Sigmoid colon (tissue), 4 donors: ENCODE measurements at regions not wholly inside any gene's neighbourhood (a gene's known extent, or its start where the extent isn't known, plus 50 kb on each side); places are given as distances from the start of the nearest gene placed in this dataset.

Experiments used
- EP300 ChIP-seq, 4 donors: sonication (generic); formaldehyde crosslinking; IDR thresholded peaks; one replicate each; pipeline ENCODE4 v1.6.1; 2017; ENCODE audit warnings: antibody characterized with exemption in 4 of 4
- POLR2A ChIP-seq, 2 donors: fragments of 450-650 bp; IDR thresholded peaks; one replicate each; pipeline ENCODE4 v1.6.1; 2016; ENCODE audit warnings: antibody characterized with exemption in 2 of 2, mild to moderate bottlenecking in 2 of 2, moderate library complexity in 2 of 2
- POLR2AphosphoS5 ChIP-seq, 4 donors: sonication (generic); formaldehyde crosslinking; IDR thresholded peaks; one replicate each; pipeline ENCODE4 v1.6.1; 2017; ENCODE audit warnings: antibody characterized with exemption in 4 of 4
- TF ChIP-seq, protein P1 (sequence below), 4 experiments: fragments of 450-650 bp in 3 of 4; fragments of 200-600 bp in 1 of 4; IDR thresholded peaks; one replicate each; pipeline ENCODE4 v1.5.1; 2016 to 2019; ENCODE audit warnings: antibody characterized with exemption in 4 of 4, mild to moderate bottlenecking in 3 of 4, moderate library complexity in 2 of 4

DNA sequence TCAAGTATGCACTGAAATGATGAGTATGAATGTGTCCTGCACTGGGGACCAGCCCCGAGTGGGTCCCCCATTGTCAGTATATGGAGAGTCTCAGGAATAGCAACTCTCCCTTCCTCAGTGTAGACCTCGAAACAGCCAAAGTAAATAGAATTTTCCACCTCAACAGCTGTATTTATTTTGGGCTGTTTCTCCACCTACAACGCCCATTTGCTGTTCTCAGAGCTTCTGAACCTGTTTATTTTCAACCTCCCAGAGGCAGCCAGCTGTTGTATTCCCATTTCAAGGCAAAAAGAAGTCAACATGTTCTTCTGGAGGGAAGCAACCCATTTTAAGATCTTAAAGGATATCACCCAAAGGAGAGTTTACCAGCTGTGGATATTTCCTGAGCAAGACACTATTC, 59.6 kb upstream of the BICC1 start:
- TF ChIP-seq, protein P1, sequence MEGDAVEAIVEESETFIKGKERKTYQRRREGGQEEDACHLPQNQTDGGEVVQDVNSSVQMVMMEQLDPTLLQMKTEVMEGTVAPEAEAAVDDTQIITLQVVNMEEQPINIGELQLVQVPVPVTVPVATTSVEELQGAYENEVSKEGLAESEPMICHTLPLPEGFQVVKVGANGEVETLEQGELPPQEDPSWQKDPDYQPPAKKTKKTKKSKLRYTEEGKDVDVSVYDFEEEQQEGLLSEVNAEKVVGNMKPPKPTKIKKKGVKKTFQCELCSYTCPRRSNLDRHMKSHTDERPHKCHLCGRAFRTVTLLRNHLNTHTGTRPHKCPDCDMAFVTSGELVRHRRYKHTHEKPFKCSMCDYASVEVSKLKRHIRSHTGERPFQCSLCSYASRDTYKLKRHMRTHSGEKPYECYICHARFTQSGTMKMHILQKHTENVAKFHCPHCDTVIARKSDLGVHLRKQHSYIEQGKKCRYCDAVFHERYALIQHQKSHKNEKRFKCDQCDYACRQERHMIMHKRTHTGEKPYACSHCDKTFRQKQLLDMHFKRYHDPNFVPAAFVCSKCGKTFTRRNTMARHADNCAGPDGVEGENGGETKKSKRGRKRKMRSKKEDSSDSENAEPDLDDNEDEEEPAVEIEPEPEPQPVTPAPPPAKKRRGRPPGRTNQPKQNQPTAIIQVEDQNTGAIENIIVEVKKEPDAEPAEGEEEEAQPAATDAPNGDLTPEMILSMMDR (IDR thresholded peaks at IDR 0.05) = no peak
- TF ChIP-seq POLR2A (IDR thresholded peaks at IDR 0.05) (no peak), POLR2AphosphoS5 (IDR thresholded peaks at IDR 0.05) (no peak), EP300 (IDR thresholded peaks at IDR 0.05) (no peak)
